ENCODE measurements at regions not wholly inside any gene's neighbourhood (a gene's known extent, or its start where the extent isn't known, plus 50 kb on each side); places are given as distances from the start of the nearest gene placed in this dataset.
A peak's percentile ranks its signal among the peaks of the same experiment; 100 is the strongest.

DNA sequence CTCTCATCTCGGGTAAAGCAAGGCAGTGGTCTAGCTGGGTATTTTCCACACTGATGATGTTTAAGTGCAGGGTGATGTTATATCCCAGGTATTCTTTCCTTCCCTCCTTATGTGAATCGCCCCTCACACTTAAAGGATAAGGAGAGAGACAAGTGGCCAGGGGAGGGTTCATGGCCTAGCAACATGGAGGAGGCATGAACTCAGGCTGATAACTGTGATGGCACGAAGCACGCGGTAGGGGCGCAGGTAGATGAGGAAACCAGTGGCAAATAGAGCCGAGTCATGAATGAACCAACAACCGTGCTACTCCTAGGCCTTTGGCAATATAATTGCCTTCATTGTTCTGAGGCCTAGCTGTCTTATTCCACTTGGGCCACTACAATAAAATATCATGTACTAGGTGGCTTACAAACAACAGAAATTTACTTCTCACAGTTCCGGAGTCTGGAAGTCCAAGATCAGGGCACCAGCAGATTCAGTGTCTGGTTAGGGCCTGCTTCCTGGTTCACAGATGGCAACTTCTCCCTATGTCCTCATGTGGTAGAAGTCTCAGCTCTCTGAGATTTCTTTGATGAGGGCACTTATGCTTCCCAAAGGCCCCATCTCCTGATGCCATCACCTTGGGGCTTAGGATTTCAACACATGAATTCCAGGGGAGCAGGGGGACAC, 56.0 kb upstream of the PIK3CG start:
- no peak for DNase-seq

DNA sequence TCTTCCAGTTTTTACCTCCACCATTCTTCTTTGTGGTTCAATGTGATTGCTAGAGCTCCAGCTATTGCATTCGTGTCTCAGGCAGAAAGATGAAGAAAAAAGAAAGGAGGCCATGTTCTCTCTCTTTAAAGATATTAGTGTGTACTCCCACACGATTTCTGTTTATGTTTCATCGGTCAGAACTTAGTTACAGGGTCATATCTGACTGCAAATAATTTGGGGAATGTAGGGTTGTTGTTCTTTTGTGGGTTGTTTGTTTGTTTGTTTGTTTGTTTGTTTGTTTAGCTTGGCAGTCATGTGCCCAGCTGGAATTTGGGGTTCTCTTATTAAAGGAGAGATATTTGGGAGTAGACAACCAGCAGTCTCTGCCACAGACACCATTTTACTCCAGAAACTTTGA, 53.6 kb upstream of the PIK3CG start:
- no peak for DNase-seq

DNA sequence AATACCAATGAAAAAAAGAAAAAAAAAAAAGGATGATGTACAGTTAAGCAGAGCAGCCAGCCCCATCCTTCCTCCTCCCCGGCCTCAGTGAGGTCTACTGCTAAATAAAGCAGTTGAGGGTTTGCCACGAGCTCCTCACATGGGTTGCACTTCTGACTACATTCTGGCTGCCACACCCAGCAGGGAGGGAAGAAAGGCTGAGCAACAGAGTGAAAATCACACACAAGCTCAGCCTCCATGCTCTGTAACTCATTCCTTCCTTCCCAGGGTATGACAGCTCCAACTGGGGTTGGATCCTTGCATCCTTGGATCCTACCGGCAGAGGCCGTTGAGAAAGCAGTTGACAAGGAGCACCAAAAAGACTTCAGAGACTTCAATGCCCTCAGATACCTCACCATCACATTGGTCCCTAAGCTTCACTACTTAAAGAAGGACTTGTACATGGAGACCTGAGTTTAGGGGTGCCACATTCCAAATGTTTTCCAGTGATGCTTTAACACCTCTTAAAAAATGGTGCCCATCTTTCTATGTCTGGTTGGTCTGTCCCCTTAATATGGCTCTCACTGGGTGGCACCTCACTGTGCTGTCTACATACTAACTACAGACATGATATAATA, 52.9 kb upstream of the PIK3CG start:
- DNase-seq, result no peak

DNA sequence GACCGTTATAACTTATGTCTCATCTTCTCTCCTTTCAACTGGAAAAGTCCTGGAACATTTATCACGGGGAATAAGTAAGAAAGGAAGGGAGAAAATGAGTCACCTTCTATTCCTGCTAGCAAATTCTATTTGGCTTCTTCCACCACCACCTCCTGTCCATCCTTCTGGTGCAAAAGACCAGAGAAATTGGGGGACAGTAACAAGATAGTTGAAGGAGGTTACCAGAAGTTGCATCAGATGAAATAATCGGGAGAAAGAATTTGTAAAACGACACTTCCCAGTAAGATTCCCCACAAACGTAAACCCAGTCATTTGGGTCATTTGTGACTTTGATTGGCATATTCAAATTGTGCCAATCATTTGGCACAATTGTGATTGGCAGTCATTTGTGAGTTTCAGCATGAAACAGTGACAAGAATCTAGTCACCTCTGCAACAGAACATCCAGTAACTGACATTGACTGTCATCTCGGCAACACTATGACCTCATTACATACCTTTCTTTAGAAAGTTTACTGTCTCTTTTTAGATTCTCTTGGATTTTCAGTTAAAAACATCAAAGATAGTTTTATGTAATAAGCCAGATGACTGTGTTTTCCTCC, 51.3 kb upstream of the PIK3CG start:
- DNase-seq, result peak; percentile 51

DNA sequence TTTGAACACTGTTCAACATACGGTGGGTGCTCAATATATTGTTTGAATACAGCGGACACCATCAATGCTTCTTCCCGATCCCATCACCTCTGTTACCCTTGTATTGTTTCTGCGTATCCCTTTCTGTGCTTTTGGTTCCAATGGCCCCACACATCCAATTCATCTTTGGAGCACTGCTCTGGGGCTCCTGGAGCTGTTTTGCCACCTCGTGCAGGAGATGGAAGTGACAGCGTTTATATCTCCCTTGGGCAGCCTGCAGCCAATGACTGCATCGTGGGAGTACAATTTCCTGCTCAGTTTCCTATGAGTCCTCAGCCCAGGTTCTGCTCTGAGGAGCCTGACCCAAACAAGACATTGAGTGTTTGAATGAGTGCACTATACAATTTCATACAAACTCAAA, 50.2 kb upstream of the PIK3CG start:
- DNase-seq, result peak; percentile 57

Measured in dermis blood vessel endothelial cell (primary cell).